ENCODE measurements at regions not wholly inside any gene's neighbourhood (a gene's known extent, or its start where the extent isn't known, plus 50 kb on each side); places are given as distances from the start of the nearest gene placed in this dataset.

- no peak for DNase-seq (ENCODE audit: low read depth)
Observed at GRCh38 chr5:175765858-175766257, 105.5 kb upstream of the CPLX2 start.

GRCh38 chr5:175766963-175767362 is 104.4 kb upstream of the CPLX2 start:
- H3K4me3 ChIP-seq (ENCODE audit: low read depth, low read length) = no peak overlapping the region
- DNase-seq (ENCODE audit: low read depth) = no peak

More at GRCh38 chr5:175765858-175766257, 105.5 kb upstream of the CPLX2 start:
- H3K4me3 ChIP-seq (ENCODE audit: low read depth, low read length) = no peak overlapping the region

GRCh38 chr5:175772747-175773533 is 98.4 kb upstream of the CPLX2 start:
- H3K4me3 ChIP-seq (ENCODE audit: low read depth, low read length) = no peak overlapping the region
- DNase-seq (ENCODE audit: low read depth) = no peak

- H3K4me3 ChIP-seq (ENCODE audit: low read depth, low read length) = no peak overlapping the region
- DNase-seq (ENCODE audit: low read depth) = no peak
Observed at GRCh38 chr5:175773534-175774070, 97.8 kb upstream of the CPLX2 start.

- H3K4me3 ChIP-seq (ENCODE audit: low read depth, low read length) = no peak overlapping the region
- no peak for DNase-seq (ENCODE audit: low read depth)
Observed at GRCh38 chr5:175775416-175775815, 96.0 kb upstream of the CPLX2 start.

- H3K4me3 ChIP-seq (ENCODE audit: low read depth, low read length) = no peak overlapping the region
- DNase-seq (ENCODE audit: low read depth) = peak; percentile 2
Observed at GRCh38 chr5:175778951-175779503, 92.4 kb upstream of the CPLX2 start.

GRCh38 chr5:175783739-175784138 is 87.6 kb upstream of the CPLX2 start:
- DNase-seq (ENCODE audit: low read depth) = no peak
- H3K4me3 ChIP-seq (ENCODE audit: low read depth, low read length) = no peak overlapping the region

- DNase-seq (ENCODE audit: low read depth) = no peak
Observed at GRCh38 chr5:175784230-175784629, 87.1 kb upstream of the CPLX2 start.

GRCh38 chr5:175785681-175786080 is 85.7 kb upstream of the CPLX2 start:
- no peak overlapping the region for H3K4me3 ChIP-seq (ENCODE audit: low read depth, low read length)
- DNase-seq (ENCODE audit: low read depth) = no peak

More at GRCh38 chr5:175784230-175784629, 87.1 kb upstream of the CPLX2 start:
- no peak overlapping the region for H3K4me3 ChIP-seq (ENCODE audit: low read depth, low read length)

- H3K4me3 ChIP-seq (ENCODE audit: low read depth, low read length) = no peak overlapping the region
- DNase-seq (ENCODE audit: low read depth) = no peak
Observed at GRCh38 chr5:175788155-175788787, 83.1 kb upstream of the CPLX2 start.

GRCh38 chr5:175789670-175790069 is 81.7 kb upstream of the CPLX2 start:
- H3K4me3 ChIP-seq (ENCODE audit: low read depth, low read length) = no peak overlapping the region
- DNase-seq (ENCODE audit: low read depth) = no peak

- H3K4me3 ChIP-seq (ENCODE audit: low read depth, low read length) = no peak overlapping the region
- no peak for DNase-seq (ENCODE audit: low read depth)
Observed at GRCh38 chr5:175790796-175791195, 80.6 kb upstream of the CPLX2 start.

- no peak for DNase-seq (ENCODE audit: low read depth)
- H3K4me3 ChIP-seq (ENCODE audit: low read depth, low read length) = no peak overlapping the region
Observed at GRCh38 chr5:175795959-175796358, 75.4 kb upstream of the CPLX2 start.

GRCh38 chr5:175796536-175797499 is 74.6 kb upstream of the CPLX2 start:
- peak overlapping the region; percentile 37 for H3K4me3 ChIP-seq (ENCODE audit: low read depth, low read length)
- DNase-seq (ENCODE audit: low read depth) = peak; percentile 52

GRCh38 chr5:175797521-175798038 is 73.8 kb upstream of the CPLX2 start:
- peak overlapping the region; percentile 37 for H3K4me3 ChIP-seq (ENCODE audit: low read depth, low read length)
- DNase-seq (ENCODE audit: low read depth) = no peak

GRCh38 chr5:175798626-175799025 is 72.8 kb upstream of the CPLX2 start:
- H3K4me3 ChIP-seq (ENCODE audit: low read depth, low read length) = no peak overlapping the region
- DNase-seq (ENCODE audit: low read depth) = no peak

GRCh38 chr5:175800656-175801081 is 70.7 kb upstream of the CPLX2 start:
- no peak overlapping the region for H3K4me3 ChIP-seq (ENCODE audit: low read depth, low read length)
- peak; percentile 64 for DNase-seq (ENCODE audit: low read depth)

GRCh38 chr5:175802361-175802760 is 69.0 kb upstream of the CPLX2 start:
- no peak overlapping the region for H3K4me3 ChIP-seq (ENCODE audit: low read depth, low read length)
- DNase-seq (ENCODE audit: low read depth) = no peak

- DNase-seq (ENCODE audit: low read depth) = no peak
- H3K4me3 ChIP-seq (ENCODE audit: low read depth, low read length) = no peak overlapping the region
Observed at GRCh38 chr5:175803254-175803653, 68.1 kb upstream of the CPLX2 start.
